GM06990 (cell line): ENCODE measurements at regions not wholly inside any gene's neighbourhood (a gene's known extent, or its start where the extent isn't known, plus 50 kb on each side); places are given as distances from the start of the nearest gene placed in this dataset.
"Not testable (repeated sequence)": the region's sequence is repeated elsewhere in the genome, so short reads cannot be mapped to it uniquely, and the experiment has no call there.

Source experiments
- DNase-seq: peaks from one replicate; pipeline ENCODE4 v3.0.0-alpha.2; 2011; ENCODE audit not compliant: insufficient read length; ENCODE audit errors: extremely low read depth
- H3K27me3 ChIP-seq: replicated peaks from 2 replicates; pipeline ENCODE4 v1.6.0; 2011; ENCODE audit warnings: low read length; ENCODE audit not compliant: control insufficient read depth, insufficient read depth
- H3K36me3 ChIP-seq: 2 replicates; pipeline ENCODE4 v1.5.1; 2011; ENCODE audit warnings: low read length; ENCODE audit not compliant: control insufficient read depth, insufficient read depth
- H3K4me3 ChIP-seq: replicated peaks from 2 replicates; pipeline ENCODE4 v1.5.1; 2011; ENCODE audit warnings: low read depth, mild to moderate bottlenecking, control low read depth, low read length
- TF ChIP-seq, protein P1 (sequence below): IDR thresholded peaks from 2 replicates; pipeline ENCODE4 v1.5.1; 2011; ENCODE audit warnings: low read length, control low read depth, mild to moderate bottlenecking, inconsistent platforms; ENCODE audit not compliant: insufficient read depth, poor library complexity, severe bottlenecking

DNA sequence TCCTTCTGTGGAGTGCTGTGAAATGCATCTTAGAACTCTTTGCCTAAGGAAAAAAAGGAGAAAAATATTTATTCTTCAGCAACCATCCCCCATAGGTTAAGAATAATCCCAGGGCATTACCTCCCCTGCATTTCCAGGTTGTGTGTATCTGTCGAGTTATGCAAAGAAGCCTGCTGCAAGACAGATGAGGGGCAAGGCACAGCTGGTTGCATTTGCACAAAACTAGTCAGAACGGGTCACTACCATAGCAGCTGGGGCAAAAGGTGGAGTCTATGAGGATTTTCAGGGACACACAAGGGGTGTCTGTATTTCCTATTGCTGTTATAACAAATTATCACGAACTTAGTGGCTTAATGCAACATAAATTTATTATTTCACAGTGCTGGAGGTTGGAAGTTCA, 443.4 kb upstream of the C1orf87 start:
- TF ChIP-seq, protein P1, sequence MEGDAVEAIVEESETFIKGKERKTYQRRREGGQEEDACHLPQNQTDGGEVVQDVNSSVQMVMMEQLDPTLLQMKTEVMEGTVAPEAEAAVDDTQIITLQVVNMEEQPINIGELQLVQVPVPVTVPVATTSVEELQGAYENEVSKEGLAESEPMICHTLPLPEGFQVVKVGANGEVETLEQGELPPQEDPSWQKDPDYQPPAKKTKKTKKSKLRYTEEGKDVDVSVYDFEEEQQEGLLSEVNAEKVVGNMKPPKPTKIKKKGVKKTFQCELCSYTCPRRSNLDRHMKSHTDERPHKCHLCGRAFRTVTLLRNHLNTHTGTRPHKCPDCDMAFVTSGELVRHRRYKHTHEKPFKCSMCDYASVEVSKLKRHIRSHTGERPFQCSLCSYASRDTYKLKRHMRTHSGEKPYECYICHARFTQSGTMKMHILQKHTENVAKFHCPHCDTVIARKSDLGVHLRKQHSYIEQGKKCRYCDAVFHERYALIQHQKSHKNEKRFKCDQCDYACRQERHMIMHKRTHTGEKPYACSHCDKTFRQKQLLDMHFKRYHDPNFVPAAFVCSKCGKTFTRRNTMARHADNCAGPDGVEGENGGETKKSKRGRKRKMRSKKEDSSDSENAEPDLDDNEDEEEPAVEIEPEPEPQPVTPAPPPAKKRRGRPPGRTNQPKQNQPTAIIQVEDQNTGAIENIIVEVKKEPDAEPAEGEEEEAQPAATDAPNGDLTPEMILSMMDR = no peak
- no peaks in the 10 kb centered on the region for H3K27me3 ChIP-seq
- H3K36me3 ChIP-seq = no peaks in the 10 kb centered on the region
- no peak overlapping the region for H3K4me3 ChIP-seq
- DNase-seq = no peak

DNA sequence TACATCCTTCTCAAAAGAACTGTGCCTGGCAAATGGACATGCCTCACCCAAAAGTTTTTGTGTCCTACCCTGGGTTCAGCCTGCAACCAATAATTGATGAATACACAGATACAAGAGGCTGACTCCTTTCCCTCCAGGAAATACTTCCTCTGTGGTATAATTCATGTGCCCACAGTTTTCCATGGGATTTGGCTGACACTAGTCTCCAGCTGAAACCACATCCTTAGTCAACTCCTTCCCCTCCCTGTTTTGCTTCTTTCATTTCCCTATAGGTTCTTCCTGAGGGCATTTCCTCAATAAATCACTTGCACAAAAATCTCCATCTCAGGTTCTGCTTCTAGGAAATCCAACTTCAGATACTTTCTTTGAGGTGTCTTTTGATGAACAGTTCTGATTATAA, 436.6 kb upstream of the C1orf87 start:
- no peak for DNase-seq
- no peaks in the 10 kb centered on the region for H3K36me3 ChIP-seq

DNA sequence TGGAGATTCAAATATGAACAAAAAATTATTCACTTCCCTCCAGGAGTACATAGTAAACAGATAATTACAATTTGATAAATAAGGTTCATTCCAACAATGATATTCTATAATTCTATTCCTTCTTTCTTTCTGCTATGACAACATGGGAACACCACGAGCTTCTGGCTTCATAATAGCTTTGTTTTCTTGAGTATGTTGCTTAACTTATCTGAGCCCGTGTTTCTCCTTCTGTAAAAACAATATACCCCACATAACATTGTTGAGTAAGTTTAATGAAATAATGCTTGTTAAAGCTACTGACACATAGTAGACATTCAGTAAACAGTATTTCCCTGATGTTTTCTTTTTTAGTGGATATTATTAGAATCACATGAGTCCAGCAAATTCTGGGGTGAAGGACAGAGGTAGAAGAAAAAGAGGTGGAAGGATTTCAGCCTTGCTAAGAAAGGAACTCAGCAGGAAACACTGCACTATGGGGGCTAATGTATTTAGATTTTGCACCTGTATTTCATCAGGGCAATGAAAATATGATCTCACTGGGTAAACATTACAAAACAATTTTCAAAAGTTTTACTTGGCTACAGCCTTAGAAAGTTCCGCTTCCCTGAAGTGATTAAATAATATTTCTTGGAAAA, 430.8 kb upstream of the C1orf87 start:
- DNase-seq = no peak
- TF ChIP-seq, protein P1 = no peak
- no peaks in the 10 kb centered on the region for H3K27me3 ChIP-seq
- H3K4me3 ChIP-seq = no peak overlapping the region
- no peaks in the 10 kb centered on the region for H3K36me3 ChIP-seq

More for the DNA sequence above, 436.6 kb upstream of the C1orf87 start:
- H3K4me3 ChIP-seq = no peak overlapping the region
- TF ChIP-seq, protein P1 = no peak
- H3K27me3 ChIP-seq = no peaks in the 10 kb centered on the region

DNA sequence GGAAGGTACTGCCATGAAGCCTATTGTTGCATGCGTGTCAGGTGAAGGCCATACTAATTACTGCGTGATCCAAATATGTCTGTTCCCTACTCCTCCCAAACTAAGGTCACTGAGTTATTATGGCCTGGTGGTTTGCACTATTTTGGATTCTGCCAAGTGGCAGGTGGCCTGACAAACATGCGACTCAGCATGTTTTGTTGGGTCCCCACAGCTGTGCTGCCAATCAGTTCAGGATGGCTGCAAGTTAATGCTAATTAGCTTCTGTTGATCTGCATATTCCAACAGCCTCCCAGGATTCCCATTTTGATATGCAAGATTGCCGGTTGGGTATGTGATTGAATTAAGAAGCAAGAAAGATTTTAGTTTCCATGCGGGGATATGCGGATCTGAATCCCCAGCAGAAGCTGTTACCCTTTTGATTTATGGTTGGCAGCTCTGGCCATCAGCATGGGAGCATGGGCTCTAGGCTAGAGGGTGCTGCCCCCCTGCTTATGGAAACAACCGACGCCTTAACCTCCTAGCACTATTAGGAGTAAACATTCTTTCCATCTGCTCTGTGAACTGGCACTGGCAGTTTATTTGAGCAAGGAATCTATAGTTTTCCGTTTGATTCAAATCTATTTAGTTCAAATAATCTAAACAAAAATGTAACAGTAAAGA, 429.8 kb upstream of the C1orf87 start:
- no peak for DNase-seq
- no peaks in the 10 kb centered on the region for H3K36me3 ChIP-seq
- H3K27me3 ChIP-seq = no peaks in the 10 kb centered on the region
- TF ChIP-seq, protein P1 = no peak
- no peak overlapping the region for H3K4me3 ChIP-seq

DNA sequence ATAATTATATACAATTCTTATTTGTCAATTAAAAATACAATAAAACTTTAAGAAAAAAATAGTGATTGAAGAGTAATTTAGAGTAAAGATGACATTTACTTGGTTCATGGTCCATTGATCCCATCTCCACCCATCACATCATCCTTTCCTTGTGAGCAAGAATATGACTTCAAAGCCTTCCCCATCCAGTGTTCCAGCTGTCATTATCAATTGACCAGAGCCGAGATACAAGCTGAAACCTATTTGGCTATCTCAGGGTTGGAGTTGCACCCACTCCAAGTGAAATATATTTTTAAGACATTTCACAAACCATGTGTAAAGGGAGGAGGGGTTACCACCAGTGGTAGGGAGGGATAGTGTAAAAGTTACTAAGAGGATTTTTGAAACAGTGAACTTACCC, 428.9 kb upstream of the C1orf87 start:
- Histone ChIP-seq H3K4me3 (no peak overlapping the region), H3K27me3 (no peaks in the 10 kb centered on the region), H3K36me3 (no peaks in the 10 kb centered on the region)
- TF ChIP-seq, protein P1 = no peak
- no peak for DNase-seq

DNA sequence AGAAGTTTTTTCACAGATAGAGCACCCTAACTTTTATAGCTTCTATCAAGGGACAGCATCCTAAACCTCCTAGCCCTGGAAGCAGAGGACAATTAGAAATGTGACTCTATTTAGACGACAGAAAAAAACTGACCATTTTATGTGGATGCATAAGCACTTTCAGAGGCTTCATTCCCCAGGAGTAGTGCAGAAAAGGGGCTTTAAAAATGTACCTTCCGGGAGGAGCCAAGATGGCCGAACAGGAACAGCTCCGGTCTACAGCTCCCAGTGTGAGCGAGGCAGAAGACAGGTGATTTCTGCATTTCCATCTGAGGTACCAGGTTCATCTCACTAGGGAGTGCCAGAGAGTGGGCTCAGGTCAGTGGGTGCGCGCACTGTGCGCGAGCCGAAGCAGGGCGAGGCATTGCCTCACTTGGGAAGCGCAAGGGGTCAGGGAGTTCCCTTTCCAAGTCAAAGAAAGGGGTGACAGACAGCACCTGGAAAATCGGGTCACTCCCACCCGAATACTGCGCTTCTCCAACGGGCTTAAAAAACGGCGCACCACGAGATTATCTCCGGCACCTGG, 416.4 kb upstream of the C1orf87 start:
- not testable (repeated sequence) for DNase-seq, H3K36me3 ChIP-seq, H3K27me3 ChIP-seq, H3K4me3 ChIP-seq
